Uterus (tissue), 3 donors: ENCODE measurements at regions not wholly inside any gene's neighbourhood (a gene's known extent, or its start where the extent isn't known, plus 50 kb on each side); places are given as distances from the start of the nearest gene placed in this dataset.

Experiments used
- DNase-seq, 2 donors: peaks; one replicate each; pipeline ENCODE4 v3.0.0-alpha.2; 2019 to 2020
- H3K27ac ChIP-seq, 2 donors: fragments of 200-600 bp; sonication (generic); 1 replicate in 1 of 2; 2 replicates in 1 of 2; pipeline ENCODE4 v1.5.1; 2016 to 2018
- H3K27me3 ChIP-seq, 2 donors: fragments of 200-600 bp; sonication (generic); one replicate each; pipeline ENCODE4 v1.5.1; 2018 to 2019; ENCODE audit warnings: control low read depth in 1 of 2
- H3K36me3 ChIP-seq, 2 donors: fragments of 200-600 bp; sonication (generic); one replicate each; pipeline ENCODE4 v1.5.1; 2019; ENCODE audit warnings: control low read depth in 1 of 2
- H3K4me1 ChIP-seq, 2 donors: fragments of 200-600 bp; sonication (generic); one replicate each; pipeline ENCODE4 v1.5.1; 2018 to 2019; ENCODE audit warnings: control low read depth in 1 of 2
- H3K4me3 ChIP-seq, 2 donors: fragments of 200-600 bp; sonication (generic); 1 replicate in 1 of 2; 2 replicates in 1 of 2; pipeline ENCODE4 v1.5.1; 2018 to 2019; ENCODE audit warnings: mild to moderate bottlenecking in 1 of 2
- H3K9me3 ChIP-seq, 2 donors: fragments of 200-600 bp; sonication (generic); one replicate each; pipeline ENCODE4 v1.5.1; 2019; ENCODE audit warnings: control low read depth in 1 of 2
- POLR2A ChIP-seq, 2 donors: fragments of 450-650 bp; IDR thresholded peaks; one replicate each; pipeline ENCODE4 v1.6.1; 2016; ENCODE audit warnings: antibody characterized with exemption in 2 of 2, mild to moderate bottlenecking in 1 of 2, moderate library complexity in 1 of 2
- intact Hi-C: fragments of 100-400 bp; cut with DNase I; formaldehyde crosslinking; loops from one replicate; pipeline ENCODE4 v1.15.1; 2023; ENCODE audit warnings: low total_unique reads
- TF ChIP-seq, protein P1 (sequence below), 4 experiments: fragments of 200-600 bp in 2 of 4; fragments of 450-650 bp in 2 of 4; sonication (generic) in 2 of 4; IDR thresholded peaks; one replicate each; pipeline ENCODE4 v1.5.1; 2016 to 2019; ENCODE audit warnings: antibody characterized with exemption in 4 of 4, mild to moderate bottlenecking in 2 of 4, moderate library complexity in 1 of 4
- donor health status: DM: yes; HTN: yes; CAD: no.

DNA sequence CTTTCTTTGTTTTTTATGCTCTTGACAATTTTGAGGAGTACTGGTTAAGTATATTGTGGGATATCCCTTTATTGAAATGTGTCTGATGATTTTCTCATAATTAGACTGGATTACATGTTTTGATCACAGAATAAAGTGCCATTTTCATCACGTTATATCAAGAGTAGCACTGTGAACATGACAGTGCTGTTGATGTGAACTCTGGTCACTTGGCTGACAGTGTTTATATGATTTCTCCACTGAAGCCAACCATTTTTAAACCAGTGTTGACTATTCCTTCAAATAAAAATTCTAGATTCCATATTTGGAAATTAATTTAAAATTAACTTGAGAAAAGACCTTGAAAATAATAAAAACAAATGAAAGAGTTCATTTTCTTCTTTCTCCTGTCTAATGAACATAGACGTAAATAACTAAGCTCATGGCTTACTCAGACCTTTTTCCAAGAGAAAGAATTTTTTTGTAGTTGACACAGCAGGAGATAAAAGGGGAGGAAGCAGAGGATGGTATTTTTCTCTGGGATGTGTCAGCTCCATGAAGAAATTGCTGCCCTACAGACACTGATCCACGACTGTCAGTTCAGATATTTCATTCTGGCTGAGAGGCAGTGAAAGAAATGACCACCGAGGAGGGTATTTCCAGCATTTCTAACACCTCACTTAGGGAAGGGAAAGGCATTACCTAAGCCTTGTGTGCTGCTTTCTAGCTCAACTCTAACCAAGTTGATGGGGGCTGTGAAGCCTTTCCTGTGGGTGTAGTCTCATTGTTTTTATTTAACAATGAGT, 150.9 kb upstream of the ANK2 start:
- Histone ChIP-seq H3K27me3 (no peaks in the 10 kb centered on the region), H3K9me3 (no peaks in the 10 kb centered on the region), H3K4me1 (peaks cover 0 to 3% of the 10 kb centered on the region in 2 donors), H3K36me3 (no peaks in the 10 kb centered on the region), H3K4me3 (no peak overlapping the region), H3K27ac (peak overlapping the region; percentile 80 to 82)
- intact Hi-C loops: no loop called here
- TF ChIP-seq, protein P1, sequence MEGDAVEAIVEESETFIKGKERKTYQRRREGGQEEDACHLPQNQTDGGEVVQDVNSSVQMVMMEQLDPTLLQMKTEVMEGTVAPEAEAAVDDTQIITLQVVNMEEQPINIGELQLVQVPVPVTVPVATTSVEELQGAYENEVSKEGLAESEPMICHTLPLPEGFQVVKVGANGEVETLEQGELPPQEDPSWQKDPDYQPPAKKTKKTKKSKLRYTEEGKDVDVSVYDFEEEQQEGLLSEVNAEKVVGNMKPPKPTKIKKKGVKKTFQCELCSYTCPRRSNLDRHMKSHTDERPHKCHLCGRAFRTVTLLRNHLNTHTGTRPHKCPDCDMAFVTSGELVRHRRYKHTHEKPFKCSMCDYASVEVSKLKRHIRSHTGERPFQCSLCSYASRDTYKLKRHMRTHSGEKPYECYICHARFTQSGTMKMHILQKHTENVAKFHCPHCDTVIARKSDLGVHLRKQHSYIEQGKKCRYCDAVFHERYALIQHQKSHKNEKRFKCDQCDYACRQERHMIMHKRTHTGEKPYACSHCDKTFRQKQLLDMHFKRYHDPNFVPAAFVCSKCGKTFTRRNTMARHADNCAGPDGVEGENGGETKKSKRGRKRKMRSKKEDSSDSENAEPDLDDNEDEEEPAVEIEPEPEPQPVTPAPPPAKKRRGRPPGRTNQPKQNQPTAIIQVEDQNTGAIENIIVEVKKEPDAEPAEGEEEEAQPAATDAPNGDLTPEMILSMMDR (IDR thresholded peaks at IDR 0.05): no peak
- TF ChIP-seq POLR2A (IDR thresholded peaks at IDR 0.05): no peak
- no peak for DNase-seq

DNA sequence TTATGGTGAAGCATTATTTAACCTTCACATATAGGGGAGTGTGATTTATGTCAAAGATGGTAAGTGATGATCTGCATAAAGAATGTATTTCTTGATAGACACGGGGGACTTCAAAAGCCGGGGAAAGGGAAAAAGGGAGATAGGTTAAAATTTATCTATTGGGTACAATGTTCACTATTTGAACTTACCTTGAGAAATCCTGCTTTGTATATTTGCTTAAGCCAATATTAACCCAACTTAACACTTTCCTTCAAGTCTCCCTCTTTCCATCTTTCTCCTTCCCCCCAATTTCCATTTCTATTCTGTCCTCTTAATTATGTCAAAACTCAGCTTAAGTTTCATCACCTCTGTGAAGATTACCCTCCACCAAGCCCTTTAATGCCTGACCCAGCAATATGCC, 149.0 kb upstream of the ANK2 start:
- TF ChIP-seq, protein P1 (IDR thresholded peaks at IDR 0.05): no peak
- no peak for TF ChIP-seq POLR2A (IDR thresholded peaks at IDR 0.05)
- H3K27me3 ChIP-seq: no peaks in the 10 kb centered on the region
- intact Hi-C loops: no loop called here
- DNase-seq: no peak
- H3K4me1 ChIP-seq: peaks cover 0 to under 1% of the 10 kb centered on the region in 2 donors
- no peaks in the 10 kb centered on the region for H3K9me3 ChIP-seq
- H3K4me3 ChIP-seq: no peak overlapping the region
- no peaks in the 10 kb centered on the region for H3K36me3 ChIP-seq
- H3K27ac ChIP-seq: no peak overlapping the region

DNA sequence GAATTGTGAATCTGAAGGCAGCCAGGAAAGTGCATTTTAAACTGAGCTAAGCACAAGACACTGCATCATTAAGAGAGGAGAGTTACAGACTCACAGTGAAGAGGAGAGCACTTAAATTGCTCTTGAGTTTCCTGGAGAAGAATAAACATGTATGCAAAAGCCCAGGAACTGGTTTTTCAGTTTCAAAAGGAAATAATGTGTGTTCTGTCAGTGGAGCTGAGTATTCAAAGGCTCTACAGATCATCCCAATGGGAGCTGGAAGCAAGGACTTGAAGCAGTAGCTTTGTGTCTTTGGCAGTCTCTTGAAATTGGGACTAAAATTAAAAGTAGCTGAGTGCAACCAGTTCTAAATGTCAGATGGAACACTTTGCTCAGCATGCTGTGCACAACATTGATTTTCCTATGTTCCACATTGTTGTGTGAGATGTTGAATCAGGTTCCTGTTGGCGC, 147.5 kb upstream of the ANK2 start:
- Histone ChIP-seq H3K27ac (peak overlapping the region; percentile 47 to 58), H3K36me3 (no peaks in the 10 kb centered on the region), H3K27me3 (no peaks in the 10 kb centered on the region), H3K4me3 (no peak overlapping the region), H3K9me3 (no peaks in the 10 kb centered on the region), H3K4me1 (no peaks in the 10 kb centered on the region)
- intact Hi-C loops: no loop called here
- no peak for DNase-seq
- TF ChIP-seq POLR2A (IDR thresholded peaks at IDR 0.05): no peak
- TF ChIP-seq, protein P1 (IDR thresholded peaks at IDR 0.05): no peak

DNA sequence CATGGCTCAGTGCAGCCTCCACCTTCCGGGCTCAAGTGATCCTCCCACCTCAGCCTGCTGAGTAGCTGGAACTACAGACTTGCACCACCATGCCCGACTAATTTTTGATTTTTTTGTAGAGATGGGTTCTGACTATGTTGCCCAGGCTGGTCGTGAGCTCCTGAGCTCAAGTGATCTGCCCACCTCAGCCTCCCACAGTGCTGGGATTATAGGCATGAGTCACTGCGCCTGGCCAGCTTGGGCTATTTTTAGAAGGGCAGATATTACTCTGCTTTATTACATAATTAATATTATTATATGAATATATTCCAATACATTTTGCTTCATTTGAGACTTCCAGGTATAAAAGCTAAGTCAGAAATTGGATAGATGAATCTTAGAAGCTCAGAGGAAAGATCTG, 143.7 kb upstream of the ANK2 start:
- no peaks in the 10 kb centered on the region for H3K9me3 ChIP-seq
- no peak for DNase-seq
- intact Hi-C loops: no loop called here
- H3K4me1 ChIP-seq: no peaks in the 10 kb centered on the region
- H3K27me3 ChIP-seq: no peaks in the 10 kb centered on the region
- H3K27ac ChIP-seq: no peak overlapping the region
- no peaks in the 10 kb centered on the region for H3K36me3 ChIP-seq
- TF ChIP-seq, protein P1 (IDR thresholded peaks at IDR 0.05): no peak
- no peak for TF ChIP-seq POLR2A (IDR thresholded peaks at IDR 0.05)
- H3K4me3 ChIP-seq: no peak overlapping the region

DNA sequence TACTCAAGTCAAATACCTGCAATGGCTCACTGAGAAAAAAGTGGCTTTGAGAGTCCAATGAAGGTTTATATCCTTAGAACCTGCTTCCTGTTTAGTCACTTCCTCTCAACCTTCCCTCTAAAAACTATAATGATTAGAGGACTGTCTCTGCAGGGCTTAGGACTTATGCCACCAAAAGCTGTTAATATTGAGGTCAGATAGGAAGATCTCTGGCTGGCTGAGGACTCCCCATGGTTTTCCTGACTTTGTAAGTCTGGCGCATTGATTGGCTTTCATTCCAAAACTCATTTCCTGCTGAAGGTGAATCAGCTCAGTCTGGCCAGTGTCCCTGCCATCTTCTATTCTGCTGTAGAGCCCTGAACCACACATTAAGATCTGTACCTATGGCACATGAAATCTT, 140.9 kb upstream of the ANK2 start:
- intact Hi-C loops: no loop called here
- no peak for TF ChIP-seq POLR2A (IDR thresholded peaks at IDR 0.05)
- TF ChIP-seq, protein P1 (IDR thresholded peaks at IDR 0.05): no peak
- H3K36me3 ChIP-seq: no peaks in the 10 kb centered on the region
- no peaks in the 10 kb centered on the region for H3K9me3 ChIP-seq
- H3K27me3 ChIP-seq: no peaks in the 10 kb centered on the region
- no peak for DNase-seq
- no peaks in the 10 kb centered on the region for H3K4me1 ChIP-seq
- no peak overlapping the region for H3K4me3 ChIP-seq
- H3K27ac ChIP-seq: no peak overlapping the region
